Transverse colon (tissue), 3 donors: ENCODE measurements at regions not wholly inside any gene's neighbourhood (a gene's known extent, or its start where the extent isn't known, plus 50 kb on each side); places are given as distances from the start of the nearest gene placed in this dataset.

Experiments used
- EP300 ChIP-seq: sonication (generic); formaldehyde crosslinking; IDR thresholded peaks from one replicate; pipeline ENCODE4 v1.6.1; 2017; ENCODE audit warnings: antibody characterized with exemption, low read depth
- POLR2A ChIP-seq: fragments of 450-650 bp; IDR thresholded peaks from one replicate; pipeline ENCODE4 v1.6.1; 2016; ENCODE audit warnings: antibody characterized with exemption, mild to moderate bottlenecking, moderate library complexity
- TF ChIP-seq, protein P1 (sequence below), 5 experiments: fragments of 200-600 bp in 3 of 5; fragments of 450-650 bp in 2 of 5; sonication (generic) in 3 of 5; IDR thresholded peaks; 1 replicate in 2 of 5; 2 replicates in 3 of 5; pipeline ENCODE4 v1.5.1; 2016 to 2017; ENCODE audit warnings: antibody characterized with exemption in 5 of 5, inconsistent platforms in 3 of 5, mild to moderate bottlenecking in 2 of 5, moderate library complexity in 1 of 5

- TF ChIP-seq, protein P1, sequence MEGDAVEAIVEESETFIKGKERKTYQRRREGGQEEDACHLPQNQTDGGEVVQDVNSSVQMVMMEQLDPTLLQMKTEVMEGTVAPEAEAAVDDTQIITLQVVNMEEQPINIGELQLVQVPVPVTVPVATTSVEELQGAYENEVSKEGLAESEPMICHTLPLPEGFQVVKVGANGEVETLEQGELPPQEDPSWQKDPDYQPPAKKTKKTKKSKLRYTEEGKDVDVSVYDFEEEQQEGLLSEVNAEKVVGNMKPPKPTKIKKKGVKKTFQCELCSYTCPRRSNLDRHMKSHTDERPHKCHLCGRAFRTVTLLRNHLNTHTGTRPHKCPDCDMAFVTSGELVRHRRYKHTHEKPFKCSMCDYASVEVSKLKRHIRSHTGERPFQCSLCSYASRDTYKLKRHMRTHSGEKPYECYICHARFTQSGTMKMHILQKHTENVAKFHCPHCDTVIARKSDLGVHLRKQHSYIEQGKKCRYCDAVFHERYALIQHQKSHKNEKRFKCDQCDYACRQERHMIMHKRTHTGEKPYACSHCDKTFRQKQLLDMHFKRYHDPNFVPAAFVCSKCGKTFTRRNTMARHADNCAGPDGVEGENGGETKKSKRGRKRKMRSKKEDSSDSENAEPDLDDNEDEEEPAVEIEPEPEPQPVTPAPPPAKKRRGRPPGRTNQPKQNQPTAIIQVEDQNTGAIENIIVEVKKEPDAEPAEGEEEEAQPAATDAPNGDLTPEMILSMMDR (IDR thresholded peaks at IDR 0.05), result no peak
- no peak for TF ChIP-seq POLR2A
- no peak for TF ChIP-seq EP300
Observed at GRCh38 chr6:79789896-79790295, 157.5 kb downstream of the ELOVL4 start.
